ENCODE measurements at regions not wholly inside any gene's neighbourhood (a gene's known extent, or its start where the extent isn't known, plus 50 kb on each side); places are given as distances from the start of the nearest gene placed in this dataset.
"Not testable (repeated sequence)": the region's sequence is repeated elsewhere in the genome, so short reads cannot be mapped to it uniquely, and the experiment has no call there.

DNA sequence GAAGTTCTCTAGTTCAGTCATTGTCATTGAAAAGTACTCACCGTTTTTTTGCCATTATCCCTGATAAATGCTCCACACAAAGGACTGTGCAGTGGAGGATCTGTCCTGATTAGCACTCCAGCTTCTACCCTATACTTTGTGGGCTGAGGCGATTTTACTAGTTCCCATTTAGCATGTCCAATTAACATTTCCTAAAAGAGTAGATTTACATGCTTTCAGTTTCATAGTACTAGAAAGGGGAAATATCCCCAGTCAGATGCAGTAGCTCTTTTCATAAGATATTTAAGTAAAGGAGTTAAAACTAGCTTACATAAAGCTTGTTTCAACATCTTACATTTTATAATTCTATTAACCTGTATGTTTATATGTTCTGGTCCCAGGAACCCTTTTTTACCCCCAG lies 144.9 kb upstream of the APOOL start:
- TF ChIP-seq CTCF (conservative IDR thresholded peaks at IDR 0.05 in 1 of 2, IDR thresholded peaks at IDR 0.05 in 1 of 2; ENCODE audit: extremely low read depth in 1 of 2, insufficient read depth in 1 of 2, low read depth in 1 of 2, low read length in 2 of 2); EZH2 (IDR thresholded peaks at IDR 0.05; ENCODE audit: borderline replicate concordance, low read length): not testable (repeated sequence)
